LNCAP (cell line): ENCODE measurements at regions not wholly inside any gene's neighbourhood (a gene's known extent, or its start where the extent isn't known, plus 50 kb on each side); places are given as distances from the start of the nearest gene placed in this dataset.

Experiments used
- CTCF ChIP-seq: fragments of 450-650 bp; IDR thresholded peaks from 2 replicates; pipeline ENCODE4 v1.5.1; 2017; ENCODE audit warnings: mild to moderate bottlenecking

GRCh38 chr5:109936996-109937395, 247.3 kb downstream of the MAN2A1 start:
- no peak for TF ChIP-seq CTCF

GRCh38 chr5:109937951-109938350, 248.2 kb downstream of the MAN2A1 start:
- TF ChIP-seq CTCF = no peak

GRCh38 chr5:109938453-109938852, 248.7 kb downstream of the MAN2A1 start:
- TF ChIP-seq CTCF = no peak

GRCh38 chr5:109939116-109939682, 249.5 kb downstream of the MAN2A1 start:
- TF ChIP-seq CTCF = no peak

GRCh38 chr5:109942646-109943045, 252.9 kb downstream of the MAN2A1 start:
- no peak for TF ChIP-seq CTCF

- TF ChIP-seq CTCF = no peak
Measured at GRCh38 chr5:109943701-109944235, 254.0 kb downstream of the MAN2A1 start.

- no peak for TF ChIP-seq CTCF
Measured at GRCh38 chr5:109944461-109944860, 254.7 kb downstream of the MAN2A1 start.

- no peak for TF ChIP-seq CTCF
Measured at GRCh38 chr5:109945097-109945678, 255.5 kb downstream of the MAN2A1 start.
